Activated CD4-positive, alpha-beta T cell treated with anti-CD3 and anti-CD28 coated beads, Interleukin-2, amount 50 U/mL, for 48 hours (primary cell): ENCODE measurements at regions not wholly inside any gene's neighbourhood (a gene's known extent, or its start where the extent isn't known, plus 50 kb on each side); places are given as distances from the start of the nearest gene placed in this dataset.

Source experiments
- DNase-seq, 2 experiments: peaks; one replicate each; pipeline ENCODE4 v3.0.0-alpha.2; 2020

- DNase-seq: no peak
Observed at GRCh38 chr5:30698217-30698616, 495.3 kb upstream of the CDH6 start.

GRCh38 chr5:30693326-30693725 lies 500.2 kb upstream of the CDH6 start:
- DNase-seq: no peak

GRCh38 chr5:30690931-30691330 lies 502.6 kb upstream of the CDH6 start:
- no peak for DNase-seq

GRCh38 chr5:30687461-30687860 lies 506.0 kb upstream of the CDH6 start:
- DNase-seq: no peak

- DNase-seq: no peak
Observed at GRCh38 chr5:30686530-30686929, 507.0 kb upstream of the CDH6 start.

- no peak for DNase-seq
Observed at GRCh38 chr5:30676223-30676840, 517.2 kb upstream of the CDH6 start.

- DNase-seq: no peak
Observed at GRCh38 chr5:30667293-30667692, 526.2 kb upstream of the CDH6 start.

GRCh38 chr5:30663536-30663935 lies 530.0 kb upstream of the CDH6 start:
- DNase-seq: no peak

- no peak for DNase-seq
Observed at GRCh38 chr5:30662373-30662772, 531.1 kb upstream of the CDH6 start.

- DNase-seq: no peak
Observed at GRCh38 chr5:30661730-30662129, 531.8 kb upstream of the CDH6 start.

GRCh38 chr5:30659417-30659816 lies 534.1 kb upstream of the CDH6 start:
- no peak for DNase-seq

GRCh38 chr5:30650311-30650710 lies 543.2 kb upstream of the CDH6 start:
- no peak for DNase-seq

GRCh38 chr5:30638899-30639298 lies 554.6 kb upstream of the CDH6 start:
- DNase-seq: no peak

GRCh38 chr5:30627945-30628344 lies 565.5 kb upstream of the CDH6 start:
- DNase-seq: no peak

- DNase-seq: no peak
Observed at GRCh38 chr5:30626557-30626956, 566.9 kb upstream of the CDH6 start.

- DNase-seq: no peak
Observed at GRCh38 chr5:30620481-30621085, 572.9 kb upstream of the CDH6 start.

GRCh38 chr5:30608501-30608900 lies 585.0 kb upstream of the CDH6 start:
- DNase-seq: no peak

- DNase-seq: no peak
Observed at GRCh38 chr5:30607301-30607894, 586.1 kb upstream of the CDH6 start.

GRCh38 chr5:30605693-30606268 lies 587.7 kb upstream of the CDH6 start:
- no peak for DNase-seq

GRCh38 chr5:30604648-30605262 lies 588.7 kb upstream of the CDH6 start:
- no peak for DNase-seq

GRCh38 chr5:30600892-30601291 lies 592.6 kb upstream of the CDH6 start:
- no peak for DNase-seq

GRCh38 chr5:30596495-30597064 lies 596.9 kb upstream of the CDH6 start:
- DNase-seq: no peak

GRCh38 chr5:30594331-30594730 lies 599.2 kb upstream of the CDH6 start:
- DNase-seq: no peak

- DNase-seq: no peak
Observed at GRCh38 chr5:30592833-30593232, 600.7 kb upstream of the CDH6 start.
